ENCODE measurements at regions not wholly inside any gene's neighbourhood (a gene's known extent, or its start where the extent isn't known, plus 50 kb on each side); places are given as distances from the start of the nearest gene placed in this dataset.

DNA sequence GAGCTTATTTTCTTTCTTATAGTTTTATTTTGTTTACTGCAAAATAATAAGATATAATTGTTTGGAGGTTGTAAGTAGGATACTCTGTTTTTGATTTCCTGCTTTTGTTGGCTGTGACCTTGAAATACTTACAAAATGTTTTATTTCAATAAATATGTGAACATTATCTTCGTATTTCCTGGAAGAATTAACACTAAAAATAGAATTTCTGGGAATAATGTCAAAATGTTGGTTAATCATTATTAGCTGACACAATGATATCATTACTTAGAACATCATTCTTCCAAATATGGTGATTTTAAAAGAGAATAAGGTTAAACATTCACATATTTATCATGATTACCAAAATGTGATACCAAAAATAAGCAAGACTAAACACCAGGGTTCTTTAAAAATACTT is 1148.6 kb upstream of the PRR20A start:
- TF ChIP-seq, protein P1, sequence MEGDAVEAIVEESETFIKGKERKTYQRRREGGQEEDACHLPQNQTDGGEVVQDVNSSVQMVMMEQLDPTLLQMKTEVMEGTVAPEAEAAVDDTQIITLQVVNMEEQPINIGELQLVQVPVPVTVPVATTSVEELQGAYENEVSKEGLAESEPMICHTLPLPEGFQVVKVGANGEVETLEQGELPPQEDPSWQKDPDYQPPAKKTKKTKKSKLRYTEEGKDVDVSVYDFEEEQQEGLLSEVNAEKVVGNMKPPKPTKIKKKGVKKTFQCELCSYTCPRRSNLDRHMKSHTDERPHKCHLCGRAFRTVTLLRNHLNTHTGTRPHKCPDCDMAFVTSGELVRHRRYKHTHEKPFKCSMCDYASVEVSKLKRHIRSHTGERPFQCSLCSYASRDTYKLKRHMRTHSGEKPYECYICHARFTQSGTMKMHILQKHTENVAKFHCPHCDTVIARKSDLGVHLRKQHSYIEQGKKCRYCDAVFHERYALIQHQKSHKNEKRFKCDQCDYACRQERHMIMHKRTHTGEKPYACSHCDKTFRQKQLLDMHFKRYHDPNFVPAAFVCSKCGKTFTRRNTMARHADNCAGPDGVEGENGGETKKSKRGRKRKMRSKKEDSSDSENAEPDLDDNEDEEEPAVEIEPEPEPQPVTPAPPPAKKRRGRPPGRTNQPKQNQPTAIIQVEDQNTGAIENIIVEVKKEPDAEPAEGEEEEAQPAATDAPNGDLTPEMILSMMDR (IDR thresholded peaks at IDR 0.05), result no peak
- TF ChIP-seq POLR2A (IDR thresholded peaks at IDR 0.05), result no peak

All from Peyer's patch (tissue), 4 donors.